Uterus (tissue), 2 donors: ENCODE measurements at regions not wholly inside any gene's neighbourhood (a gene's known extent, or its start where the extent isn't known, plus 50 kb on each side); places are given as distances from the start of the nearest gene placed in this dataset.

ENCODE experiments used
- POLR2A ChIP-seq, 2 donors: fragments of 450-650 bp; IDR thresholded peaks; one replicate each; pipeline ENCODE4 v1.6.1; 2016; ENCODE audit warnings: antibody characterized with exemption in 2 of 2, mild to moderate bottlenecking in 1 of 2, moderate library complexity in 1 of 2
- TF ChIP-seq, protein P1 (sequence below), 4 experiments: fragments of 200-600 bp in 2 of 4; fragments of 450-650 bp in 2 of 4; sonication (generic) in 2 of 4; IDR thresholded peaks; one replicate each; pipeline ENCODE4 v1.5.1; 2016 to 2019; ENCODE audit warnings: antibody characterized with exemption in 4 of 4, mild to moderate bottlenecking in 2 of 4, moderate library complexity in 1 of 4

GRCh38 chr12:97162173-97162572, 255.1 kb downstream of the NEDD1 start:
- TF ChIP-seq, protein P1, sequence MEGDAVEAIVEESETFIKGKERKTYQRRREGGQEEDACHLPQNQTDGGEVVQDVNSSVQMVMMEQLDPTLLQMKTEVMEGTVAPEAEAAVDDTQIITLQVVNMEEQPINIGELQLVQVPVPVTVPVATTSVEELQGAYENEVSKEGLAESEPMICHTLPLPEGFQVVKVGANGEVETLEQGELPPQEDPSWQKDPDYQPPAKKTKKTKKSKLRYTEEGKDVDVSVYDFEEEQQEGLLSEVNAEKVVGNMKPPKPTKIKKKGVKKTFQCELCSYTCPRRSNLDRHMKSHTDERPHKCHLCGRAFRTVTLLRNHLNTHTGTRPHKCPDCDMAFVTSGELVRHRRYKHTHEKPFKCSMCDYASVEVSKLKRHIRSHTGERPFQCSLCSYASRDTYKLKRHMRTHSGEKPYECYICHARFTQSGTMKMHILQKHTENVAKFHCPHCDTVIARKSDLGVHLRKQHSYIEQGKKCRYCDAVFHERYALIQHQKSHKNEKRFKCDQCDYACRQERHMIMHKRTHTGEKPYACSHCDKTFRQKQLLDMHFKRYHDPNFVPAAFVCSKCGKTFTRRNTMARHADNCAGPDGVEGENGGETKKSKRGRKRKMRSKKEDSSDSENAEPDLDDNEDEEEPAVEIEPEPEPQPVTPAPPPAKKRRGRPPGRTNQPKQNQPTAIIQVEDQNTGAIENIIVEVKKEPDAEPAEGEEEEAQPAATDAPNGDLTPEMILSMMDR (IDR thresholded peaks at IDR 0.05), result no peak
- TF ChIP-seq POLR2A (IDR thresholded peaks at IDR 0.05), result no peak
